ENCODE measurements at regions not wholly inside any gene's neighbourhood (a gene's known extent, or its start where the extent isn't known, plus 50 kb on each side); places are given as distances from the start of the nearest gene placed in this dataset.

GRCh38 chr3:197443506-197443905 lies 112.3 kb downstream of the BDH1 start:
- H2AFZ ChIP-seq (ENCODE audit: low read length), result no peak overlapping the region
- no peaks in the 10 kb centered on the region for H3K79me2 ChIP-seq (ENCODE audit: insufficient read depth, low read length)
- H3K27me3 ChIP-seq (ENCODE audit: insufficient read depth, low read length), result peaks cover 12% of the 10 kb centered on the region
- H3K9me3 ChIP-seq (ENCODE audit: low read depth, low read length), result no peaks in the 10 kb centered on the region
- H4K20me1 ChIP-seq (ENCODE audit: insufficient read depth, low read length), result no peaks in the 10 kb centered on the region
- no peak overlapping the region for H3K4me3 ChIP-seq (ENCODE audit: insufficient read depth, low read length)
- TF ChIP-seq CTCF (IDR thresholded peaks at IDR 0.05; ENCODE audit: extremely low read depth, low read depth, low read length), result no peak
- DNase-seq (ENCODE audit: insufficient read length, low spot score, missing footprints), result no peak
- no peak overlapping the region for H3K4me2 ChIP-seq (ENCODE audit: insufficient read depth, low read length)
- H3K36me3 ChIP-seq (ENCODE audit: insufficient read depth, low read length), result no peaks in the 10 kb centered on the region
- H3K27ac ChIP-seq (ENCODE audit: low read depth, low read length), result no peak overlapping the region
- H3K4me1 ChIP-seq (ENCODE audit: insufficient read depth, low read length), result no peaks in the 10 kb centered on the region

GRCh38 chr3:197440717-197441303 lies 115.0 kb downstream of the BDH1 start:
- no peak overlapping the region for H2AFZ ChIP-seq (ENCODE audit: low read length)
- no peaks in the 10 kb centered on the region for H3K36me3 ChIP-seq (ENCODE audit: insufficient read depth, low read length)
- no peaks in the 10 kb centered on the region for H3K4me1 ChIP-seq (ENCODE audit: insufficient read depth, low read length)
- H3K9me3 ChIP-seq (ENCODE audit: low read depth, low read length), result no peaks in the 10 kb centered on the region
- no peaks in the 10 kb centered on the region for H3K79me2 ChIP-seq (ENCODE audit: insufficient read depth, low read length)
- H3K4me3 ChIP-seq (ENCODE audit: insufficient read depth, low read length), result no peak overlapping the region
- H3K27me3 ChIP-seq (ENCODE audit: insufficient read depth, low read length), result peaks cover 12% of the 10 kb centered on the region
- DNase-seq (ENCODE audit: insufficient read length, low spot score, missing footprints), result no peak
- H4K20me1 ChIP-seq (ENCODE audit: insufficient read depth, low read length), result no peaks in the 10 kb centered on the region
- no peak for TF ChIP-seq CTCF (IDR thresholded peaks at IDR 0.05; ENCODE audit: extremely low read depth, low read depth, low read length)
- H3K27ac ChIP-seq (ENCODE audit: low read depth, low read length), result no peak overlapping the region
- no peak overlapping the region for H3K4me2 ChIP-seq (ENCODE audit: insufficient read depth, low read length)

- Histone ChIP-seq H3K4me2 (ENCODE audit: insufficient read depth, low read length) (no peak overlapping the region), H3K27me3 (ENCODE audit: insufficient read depth, low read length) (peaks cover 12% of the 10 kb centered on the region), H2AFZ (ENCODE audit: low read length) (no peak overlapping the region), H3K79me2 (ENCODE audit: insufficient read depth, low read length) (no peaks in the 10 kb centered on the region), H4K20me1 (ENCODE audit: insufficient read depth, low read length) (no peaks in the 10 kb centered on the region), H3K36me3 (ENCODE audit: insufficient read depth, low read length) (no peaks in the 10 kb centered on the region), H3K9me3 (ENCODE audit: low read depth, low read length) (no peaks in the 10 kb centered on the region), H3K4me3 (ENCODE audit: insufficient read depth, low read length) (no peak overlapping the region), H3K4me1 (ENCODE audit: insufficient read depth, low read length) (no peaks in the 10 kb centered on the region), H3K27ac (ENCODE audit: low read depth, low read length) (no peak overlapping the region)
- no peak for TF ChIP-seq CTCF (IDR thresholded peaks at IDR 0.05; ENCODE audit: extremely low read depth, low read depth, low read length)
- DNase-seq (ENCODE audit: insufficient read length, low spot score, missing footprints), result no peak
Measured at GRCh38 chr3:197438906-197439305, 116.9 kb downstream of the BDH1 start.

GRCh38 chr3:197435426-197435825 lies 120.3 kb downstream of the BDH1 start:
- Histone ChIP-seq H2AFZ (ENCODE audit: low read length) (no peak overlapping the region), H3K4me1 (ENCODE audit: insufficient read depth, low read length) (peaks cover 13% of the 10 kb centered on the region), H3K4me3 (ENCODE audit: insufficient read depth, low read length) (no peak overlapping the region), H3K4me2 (ENCODE audit: insufficient read depth, low read length) (no peak overlapping the region), H3K79me2 (ENCODE audit: insufficient read depth, low read length) (no peaks in the 10 kb centered on the region), H3K36me3 (ENCODE audit: insufficient read depth, low read length) (no peaks in the 10 kb centered on the region), H3K27ac (ENCODE audit: low read depth, low read length) (no peak overlapping the region), H3K27me3 (ENCODE audit: insufficient read depth, low read length) (no peaks in the 10 kb centered on the region), H3K9me3 (ENCODE audit: low read depth, low read length) (no peaks in the 10 kb centered on the region), H4K20me1 (ENCODE audit: insufficient read depth, low read length) (no peaks in the 10 kb centered on the region)
- no peak for TF ChIP-seq CTCF (IDR thresholded peaks at IDR 0.05; ENCODE audit: extremely low read depth, low read depth, low read length)
- no peak for DNase-seq (ENCODE audit: insufficient read length, low spot score, missing footprints)

Data from osteoblast (primary cell).